ENCODE measurements at regions not wholly inside any gene's neighbourhood (a gene's known extent, or its start where the extent isn't known, plus 50 kb on each side); places are given as distances from the start of the nearest gene placed in this dataset.

DNA sequence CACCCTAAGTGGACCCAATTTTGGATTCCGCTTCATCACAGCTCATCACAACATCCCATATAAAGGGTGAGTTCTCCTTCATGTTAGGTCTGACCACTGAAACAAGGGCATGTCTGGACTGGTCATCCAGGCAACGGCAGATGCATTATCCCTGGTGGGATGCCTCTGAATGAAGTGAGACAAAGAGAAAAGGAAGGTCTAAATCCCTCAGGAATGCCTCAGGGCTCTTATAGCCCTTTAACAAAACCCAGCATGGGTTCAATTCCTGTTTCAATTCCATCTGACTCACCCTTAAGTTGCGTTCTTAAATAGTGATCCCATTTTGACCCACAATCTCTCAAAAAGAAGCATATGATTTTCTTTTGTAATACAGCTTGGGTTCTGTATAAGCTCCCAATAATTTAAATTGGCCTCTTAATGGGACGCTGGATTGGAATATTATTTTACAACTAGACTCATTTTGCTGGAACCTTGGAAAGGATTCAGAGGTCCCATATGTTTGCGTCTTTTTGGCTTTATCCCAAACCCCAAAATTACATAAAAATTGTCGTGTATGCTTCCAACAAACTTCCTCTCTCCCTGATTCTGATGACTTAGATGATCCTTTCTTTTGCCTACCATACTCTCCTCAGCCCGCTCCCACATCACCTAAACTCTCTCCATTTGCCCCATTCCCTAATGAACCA, 287.4 kb upstream of the ZP4 start:
- TF ChIP-seq, protein P1, sequence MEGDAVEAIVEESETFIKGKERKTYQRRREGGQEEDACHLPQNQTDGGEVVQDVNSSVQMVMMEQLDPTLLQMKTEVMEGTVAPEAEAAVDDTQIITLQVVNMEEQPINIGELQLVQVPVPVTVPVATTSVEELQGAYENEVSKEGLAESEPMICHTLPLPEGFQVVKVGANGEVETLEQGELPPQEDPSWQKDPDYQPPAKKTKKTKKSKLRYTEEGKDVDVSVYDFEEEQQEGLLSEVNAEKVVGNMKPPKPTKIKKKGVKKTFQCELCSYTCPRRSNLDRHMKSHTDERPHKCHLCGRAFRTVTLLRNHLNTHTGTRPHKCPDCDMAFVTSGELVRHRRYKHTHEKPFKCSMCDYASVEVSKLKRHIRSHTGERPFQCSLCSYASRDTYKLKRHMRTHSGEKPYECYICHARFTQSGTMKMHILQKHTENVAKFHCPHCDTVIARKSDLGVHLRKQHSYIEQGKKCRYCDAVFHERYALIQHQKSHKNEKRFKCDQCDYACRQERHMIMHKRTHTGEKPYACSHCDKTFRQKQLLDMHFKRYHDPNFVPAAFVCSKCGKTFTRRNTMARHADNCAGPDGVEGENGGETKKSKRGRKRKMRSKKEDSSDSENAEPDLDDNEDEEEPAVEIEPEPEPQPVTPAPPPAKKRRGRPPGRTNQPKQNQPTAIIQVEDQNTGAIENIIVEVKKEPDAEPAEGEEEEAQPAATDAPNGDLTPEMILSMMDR (IDR thresholded peaks at IDR 0.05) = no peak
- TF ChIP-seq POLR2A (IDR thresholded peaks at IDR 0.05) (no peak), EP300 (IDR thresholded peaks at IDR 0.05) (no peak)

All from sigmoid colon (tissue), 4 donors.